ENCODE measurements at regions not wholly inside any gene's neighbourhood (a gene's known extent, or its start where the extent isn't known, plus 50 kb on each side); places are given as distances from the start of the nearest gene placed in this dataset.

DNA sequence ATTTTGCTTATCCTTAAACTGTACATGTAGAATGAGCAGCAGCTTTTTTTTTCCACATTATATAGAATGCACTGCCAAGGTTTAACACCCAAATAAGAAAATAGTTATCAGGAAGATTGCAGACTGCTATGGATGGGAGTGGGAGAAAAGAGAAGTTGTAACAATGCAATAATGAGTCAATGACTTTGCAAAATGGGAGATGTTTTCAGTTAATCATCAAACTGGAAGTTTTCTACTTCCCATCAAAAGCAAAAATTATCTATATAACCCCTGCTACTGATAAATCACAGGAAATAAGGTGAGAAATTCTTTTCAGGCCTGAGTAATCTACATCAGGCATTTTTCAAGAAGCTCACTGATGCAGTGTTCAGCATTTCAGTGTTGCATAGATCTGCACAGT is 309.1 kb downstream of the GXYLT1 start:
- TF ChIP-seq EZH2 (IDR thresholded peaks at IDR 0.05; ENCODE audit: borderline replicate concordance, insufficient read depth, low read length, poor library complexity, severe bottlenecking) (no peak), CTCF (IDR thresholded peaks at IDR 0.05; ENCODE audit: poor library complexity, severe bottlenecking) (no peak), RAD21 (conservative IDR thresholded peaks at IDR 0.05) (no peak), EP300 (conservative IDR thresholded peaks at IDR 0.05; ENCODE audit: poor library complexity, severe bottlenecking) (no peak), SMC3 (conservative IDR thresholded peaks at IDR 0.05; ENCODE audit: poor library complexity) (no peak), POLR2AphosphoS5 (IDR thresholded peaks at IDR 0.05) (no peak), TAF1 (IDR thresholded peaks at IDR 0.05; ENCODE audit: low read depth) (no peak), MXI1 (conservative IDR thresholded peaks at IDR 0.05; ENCODE audit: poor library complexity, severe bottlenecking) (no peak)
- TF ChIP-seq, protein P1, sequence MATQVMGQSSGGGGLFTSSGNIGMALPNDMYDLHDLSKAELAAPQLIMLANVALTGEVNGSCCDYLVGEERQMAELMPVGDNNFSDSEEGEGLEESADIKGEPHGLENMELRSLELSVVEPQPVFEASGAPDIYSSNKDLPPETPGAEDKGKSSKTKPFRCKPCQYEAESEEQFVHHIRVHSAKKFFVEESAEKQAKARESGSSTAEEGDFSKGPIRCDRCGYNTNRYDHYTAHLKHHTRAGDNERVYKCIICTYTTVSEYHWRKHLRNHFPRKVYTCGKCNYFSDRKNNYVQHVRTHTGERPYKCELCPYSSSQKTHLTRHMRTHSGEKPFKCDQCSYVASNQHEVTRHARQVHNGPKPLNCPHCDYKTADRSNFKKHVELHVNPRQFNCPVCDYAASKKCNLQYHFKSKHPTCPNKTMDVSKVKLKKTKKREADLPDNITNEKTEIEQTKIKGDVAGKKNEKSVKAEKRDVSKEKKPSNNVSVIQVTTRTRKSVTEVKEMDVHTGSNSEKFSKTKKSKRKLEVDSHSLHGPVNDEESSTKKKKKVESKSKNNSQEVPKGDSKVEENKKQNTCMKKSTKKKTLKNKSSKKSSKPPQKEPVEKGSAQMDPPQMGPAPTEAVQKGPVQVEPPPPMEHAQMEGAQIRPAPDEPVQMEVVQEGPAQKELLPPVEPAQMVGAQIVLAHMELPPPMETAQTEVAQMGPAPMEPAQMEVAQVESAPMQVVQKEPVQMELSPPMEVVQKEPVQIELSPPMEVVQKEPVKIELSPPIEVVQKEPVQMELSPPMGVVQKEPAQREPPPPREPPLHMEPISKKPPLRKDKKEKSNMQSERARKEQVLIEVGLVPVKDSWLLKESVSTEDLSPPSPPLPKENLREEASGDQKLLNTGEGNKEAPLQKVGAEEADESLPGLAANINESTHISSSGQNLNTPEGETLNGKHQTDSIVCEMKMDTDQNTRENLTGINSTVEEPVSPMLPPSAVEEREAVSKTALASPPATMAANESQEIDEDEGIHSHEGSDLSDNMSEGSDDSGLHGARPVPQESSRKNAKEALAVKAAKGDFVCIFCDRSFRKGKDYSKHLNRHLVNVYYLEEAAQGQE (IDR thresholded peaks at IDR 0.05; ENCODE audit: borderline replicate concordance): no peak

All from neural cell (in vitro differentiated cells).